Activated CD4-positive, alpha-beta T cell treated with anti-CD3 and anti-CD28 coated beads, Interleukin-2, amount 50 U/mL, for 16 hours (primary cell): ENCODE measurements at regions not wholly inside any gene's neighbourhood (a gene's known extent, or its start where the extent isn't known, plus 50 kb on each side); places are given as distances from the start of the nearest gene placed in this dataset.
A peak's percentile ranks its signal among the peaks of the same experiment; 100 is the strongest.
"Not testable (repeated sequence)": the region's sequence is repeated elsewhere in the genome, so short reads cannot be mapped to it uniquely, and the experiment has no call there.

Experiments
- DNase-seq: peaks from one replicate; pipeline ENCODE4 v3.0.0-alpha.2; 2020

DNA sequence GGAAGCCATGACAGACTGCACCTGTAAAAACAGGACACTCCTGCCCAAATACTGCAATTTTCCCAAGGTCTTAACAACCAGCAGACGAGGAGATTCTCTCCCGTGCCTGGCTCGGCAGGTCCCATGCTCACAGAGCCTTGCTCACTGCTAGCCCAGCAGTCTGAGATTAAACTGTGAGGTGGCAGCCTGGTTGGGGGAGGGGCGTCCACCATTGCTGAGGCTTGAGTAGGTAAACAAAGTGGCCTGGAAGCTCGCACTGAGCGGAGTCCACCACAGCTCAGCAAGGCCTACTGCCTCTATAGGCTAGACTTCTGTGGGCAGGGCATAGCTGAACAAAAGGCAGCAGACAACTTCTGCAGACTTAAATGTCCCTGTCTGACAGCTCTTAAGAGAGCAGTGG lies 80.3 kb downstream of the ANXA5 start:
- not testable (repeated sequence) for DNase-seq

GRCh38 chr4:121614101-121614500 lies 82.7 kb downstream of the ANXA5 start:
- no peak for DNase-seq

GRCh38 chr4:121599049-121599448 lies 97.7 kb downstream of the ANXA5 start:
- no peak for DNase-seq

- DNase-seq: peak; percentile 45
These were observed 99.3 kb downstream of the ANXA5 start for GRCh38 chr4:121597346-121597934.

DNA sequence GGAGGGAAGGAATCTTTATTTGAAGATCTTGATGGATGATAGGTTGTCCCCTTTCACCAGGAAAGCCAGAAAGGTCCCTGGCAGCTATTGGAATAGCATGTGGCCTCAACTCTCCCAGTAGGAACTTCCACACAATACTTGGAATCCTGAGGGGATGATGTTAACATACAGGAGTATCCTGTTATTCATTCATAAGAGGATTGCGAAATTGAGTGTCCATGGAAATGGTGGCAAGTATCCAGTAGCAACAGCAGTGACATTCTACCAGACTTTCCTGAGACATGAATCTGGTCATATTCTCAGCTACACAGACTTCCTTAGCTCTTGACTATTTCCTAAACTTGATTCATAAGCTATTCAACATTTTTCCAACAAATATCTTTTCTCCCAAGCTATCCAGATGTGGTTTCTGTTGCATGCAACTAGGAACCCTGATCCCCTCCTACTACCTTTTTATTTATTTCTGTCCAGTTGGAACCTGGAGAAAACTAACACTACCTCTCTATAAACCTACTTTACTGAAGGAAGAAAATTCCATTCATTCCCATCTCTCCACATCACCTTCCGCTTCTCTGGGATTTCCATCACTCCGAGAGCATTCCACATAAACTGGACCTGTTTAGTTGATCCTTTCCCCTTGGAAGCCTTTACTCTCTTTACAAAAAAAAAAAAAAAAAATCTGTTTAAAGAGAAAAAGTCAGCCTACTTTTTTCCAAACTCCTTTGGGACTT lies 101.8 kb downstream of the ANXA5 start:
- DNase-seq: no peak

GRCh38 chr4:121593760-121594159 lies 103.0 kb downstream of the ANXA5 start:
- DNase-seq: no peak

DNA sequence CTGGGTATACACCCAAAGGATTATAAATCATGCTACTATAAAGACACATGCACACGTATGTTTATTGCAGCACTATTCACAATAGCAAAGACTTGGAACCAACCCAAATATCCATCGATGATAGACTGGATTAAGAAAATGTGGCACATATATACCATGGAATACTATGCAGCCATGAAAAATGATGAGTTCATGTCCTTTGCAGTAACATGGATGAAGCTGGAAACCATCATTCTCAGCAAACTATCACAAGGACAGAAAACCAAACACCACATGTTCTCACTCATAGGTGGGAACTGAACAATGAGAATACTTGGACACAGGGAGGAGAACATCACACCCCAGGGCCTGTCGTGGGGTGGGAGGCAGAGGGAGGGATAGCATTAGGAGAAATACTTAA lies 104.5 kb downstream of the ANXA5 start:
- DNase-seq: not testable (repeated sequence)

DNA sequence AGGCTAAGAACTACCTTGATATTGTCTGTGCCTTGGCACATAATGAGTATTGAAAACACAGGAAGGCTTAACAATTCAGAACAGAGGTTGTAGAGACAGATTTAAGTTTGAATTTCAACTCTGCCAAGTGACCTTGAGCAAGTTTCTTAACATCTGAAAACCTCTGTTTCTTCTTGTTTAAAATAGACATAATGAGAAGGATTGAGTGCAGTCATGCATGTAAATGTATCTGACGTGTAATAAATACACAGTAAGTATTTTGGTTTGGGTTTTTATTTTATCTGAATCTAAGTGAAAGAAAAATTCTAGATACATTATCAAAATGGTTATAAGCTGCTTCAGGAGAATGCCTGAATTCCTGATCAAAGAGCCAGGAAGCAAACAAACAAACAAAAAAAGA lies 111.9 kb downstream of the ANXA5 start:
- no peak for DNase-seq

DNA sequence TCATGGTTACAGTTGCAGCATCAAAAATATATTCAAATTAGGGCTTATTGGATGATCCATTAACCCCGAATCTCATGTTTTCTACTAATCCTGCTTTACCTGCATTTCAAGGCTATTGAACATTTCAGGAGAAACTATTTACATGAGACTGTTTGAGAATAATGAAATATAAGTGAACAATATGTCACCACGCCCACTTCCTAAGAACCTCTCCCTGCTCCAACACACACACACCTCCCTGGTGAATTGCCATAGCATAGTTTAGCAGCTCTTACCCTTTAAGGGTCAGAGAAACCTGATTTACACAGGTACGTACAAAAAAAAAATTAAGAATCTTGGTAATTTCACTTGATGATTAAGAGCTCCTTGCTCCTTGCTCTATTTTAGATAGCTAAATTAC lies 113.4 kb downstream of the ANXA5 start:
- no peak for DNase-seq

DNA sequence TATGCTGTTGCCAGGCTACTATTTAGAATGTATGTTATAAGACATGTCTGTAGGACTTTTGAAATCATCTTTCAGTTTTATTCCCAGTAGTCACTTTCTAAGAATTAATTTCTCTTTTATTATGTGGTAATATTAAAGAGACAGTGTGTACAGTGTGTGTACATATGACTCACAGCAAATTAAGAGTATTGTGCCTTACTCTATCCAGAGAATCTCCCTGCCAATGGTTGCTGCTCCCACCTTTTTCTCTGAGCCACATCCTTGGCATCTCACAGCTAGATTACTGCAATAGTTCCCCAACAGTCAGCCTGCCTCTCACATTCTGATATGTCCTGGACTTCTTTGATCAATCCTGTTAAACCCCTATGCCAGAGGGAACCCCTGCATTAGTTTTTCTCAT lies 114.5 kb downstream of the ANXA5 start:
- DNase-seq: no peak

DNA sequence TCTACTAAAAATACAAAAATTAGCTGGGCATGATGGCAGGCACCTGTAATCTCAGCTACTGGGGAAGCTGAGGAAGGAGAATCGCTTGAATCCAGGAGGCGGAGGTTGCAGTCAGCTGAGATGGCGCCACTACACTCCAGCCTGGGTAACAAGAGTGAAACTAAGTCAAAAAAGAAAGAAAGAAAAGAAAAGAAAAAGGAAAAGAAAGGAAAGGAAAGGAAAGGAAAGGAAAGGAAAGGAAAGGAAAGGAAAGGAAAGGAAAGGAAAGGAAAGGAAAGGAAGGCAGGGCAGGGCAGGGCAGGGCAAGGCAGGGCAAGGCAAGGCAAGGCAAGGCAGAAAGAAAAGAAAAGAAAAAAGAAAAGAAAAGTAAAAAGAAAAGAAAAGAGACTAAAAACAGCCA lies 121.4 kb downstream of the ANXA5 start:
- DNase-seq: not testable (repeated sequence)

DNA sequence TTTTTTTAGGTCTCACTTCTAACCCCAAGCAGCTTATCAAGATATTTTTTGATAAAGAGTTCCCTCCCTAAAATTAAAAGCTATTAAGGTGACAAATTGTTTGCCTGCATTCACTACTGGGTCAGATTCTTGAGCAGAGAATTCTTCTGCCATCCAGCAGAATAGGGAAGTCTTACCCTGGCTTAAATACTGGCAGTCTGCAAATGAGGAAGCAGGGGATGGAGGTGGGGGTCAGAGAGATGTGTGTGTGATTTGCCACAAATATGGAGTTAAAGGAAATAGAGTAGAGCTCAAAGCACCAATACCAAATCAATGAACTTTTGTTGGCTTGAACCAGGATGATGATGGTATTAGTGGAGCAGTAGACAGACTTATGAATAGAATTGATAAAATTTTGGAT lies 122.2 kb downstream of the ANXA5 start:
- DNase-seq: no peak

GRCh38 chr4:121567748-121568147 lies 129.0 kb downstream of the ANXA5 start:
- DNase-seq: no peak

DNA sequence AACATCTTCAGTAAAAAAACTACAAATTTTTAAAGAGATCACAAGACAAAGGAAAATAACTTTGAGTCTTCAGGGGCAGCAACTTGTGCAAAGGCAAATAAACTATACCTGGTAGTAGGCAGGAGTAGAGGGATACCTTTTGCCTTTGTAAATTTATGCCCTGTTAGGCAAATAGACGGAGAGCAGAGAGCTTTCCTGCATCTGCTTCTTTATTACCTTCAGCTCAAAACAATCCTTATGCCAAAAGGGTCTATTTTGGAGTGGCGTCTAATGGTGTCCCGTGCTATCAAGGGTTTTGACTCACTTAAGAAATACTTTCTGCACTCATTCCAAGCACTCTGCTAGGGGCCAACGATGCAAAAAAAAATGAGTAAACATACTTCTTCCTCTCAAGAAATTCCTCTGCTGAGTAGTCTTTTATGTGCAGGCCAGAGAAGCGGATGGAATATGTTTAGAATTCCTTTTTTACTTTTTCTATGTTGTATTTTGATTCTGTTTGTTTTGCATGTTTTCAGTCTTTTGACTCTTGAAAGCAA lies 131.9 kb downstream of the ANXA5 start:
- no peak for DNase-seq

DNA sequence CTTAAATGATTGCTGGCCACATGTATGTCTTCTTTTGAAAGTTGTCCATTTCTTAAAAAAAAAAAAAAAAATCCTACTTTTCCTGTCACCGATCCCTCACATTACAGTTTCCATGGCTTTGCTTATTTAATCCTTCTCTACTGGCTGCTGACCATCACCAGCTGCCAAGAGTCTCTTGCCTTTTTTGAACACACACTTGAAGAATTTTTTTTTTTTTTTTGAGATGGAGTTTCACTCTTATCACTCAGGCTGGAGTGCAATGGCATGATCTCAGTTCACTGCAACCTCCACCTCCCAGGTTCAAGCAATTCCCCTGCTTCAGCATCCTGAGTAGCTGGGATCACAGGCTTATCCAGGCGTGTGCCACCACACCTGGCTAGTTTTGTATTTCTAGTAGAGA lies 134.0 kb downstream of the ANXA5 start:
- no peak for DNase-seq

- DNase-seq: no peak
These were observed 141.3 kb downstream of the ANXA5 start for GRCh38 chr4:121555315-121556107.

DNA sequence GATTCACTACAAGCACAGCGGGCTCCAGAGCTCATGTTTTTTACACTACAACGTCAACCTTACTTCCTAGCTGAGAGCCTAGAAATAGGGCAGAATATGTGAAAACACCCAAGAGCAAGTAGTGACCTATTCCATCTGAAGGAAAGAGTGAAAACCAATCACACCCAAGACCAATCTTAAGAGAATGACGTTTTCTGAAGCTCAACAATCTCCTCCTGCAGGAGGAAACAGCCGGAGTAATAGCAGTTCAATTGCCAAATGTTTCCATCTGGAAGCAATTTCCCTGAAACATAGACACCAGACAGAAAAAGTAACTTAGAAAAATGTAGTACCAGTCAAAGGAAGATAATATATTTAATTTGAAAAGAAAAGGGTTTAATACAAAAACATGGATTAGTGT lies 142.4 kb downstream of the ANXA5 start:
- no peak for DNase-seq

- no peak for DNase-seq
These were observed 144.9 kb downstream of the ANXA5 start for GRCh38 chr4:121551881-121552280.

DNA sequence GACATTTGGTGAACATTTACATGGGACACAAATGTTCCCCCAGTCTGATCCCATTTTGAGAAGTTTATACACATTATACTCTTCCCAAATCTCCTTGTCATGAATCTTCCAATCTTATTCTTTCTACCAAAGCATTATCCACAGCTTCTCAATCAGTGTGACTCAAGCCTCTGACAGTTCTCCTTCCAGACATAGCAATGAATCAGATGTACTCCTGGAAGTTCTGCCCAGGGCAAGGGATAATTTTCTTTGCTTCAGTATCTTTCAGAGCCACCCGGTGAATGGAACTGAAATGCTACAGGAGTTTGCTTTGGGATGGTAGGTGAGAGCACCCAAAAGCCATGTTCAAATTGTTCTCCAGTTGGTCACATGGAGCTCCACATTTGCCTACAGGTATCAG lies 145.5 kb downstream of the ANXA5 start:
- no peak for DNase-seq

GRCh38 chr4:121541696-121542095 lies 155.1 kb downstream of the ANXA5 start:
- DNase-seq: no peak

GRCh38 chr4:121535351-121535750 lies 154.5 kb upstream of the QRFPR start:
- no peak for DNase-seq

DNA sequence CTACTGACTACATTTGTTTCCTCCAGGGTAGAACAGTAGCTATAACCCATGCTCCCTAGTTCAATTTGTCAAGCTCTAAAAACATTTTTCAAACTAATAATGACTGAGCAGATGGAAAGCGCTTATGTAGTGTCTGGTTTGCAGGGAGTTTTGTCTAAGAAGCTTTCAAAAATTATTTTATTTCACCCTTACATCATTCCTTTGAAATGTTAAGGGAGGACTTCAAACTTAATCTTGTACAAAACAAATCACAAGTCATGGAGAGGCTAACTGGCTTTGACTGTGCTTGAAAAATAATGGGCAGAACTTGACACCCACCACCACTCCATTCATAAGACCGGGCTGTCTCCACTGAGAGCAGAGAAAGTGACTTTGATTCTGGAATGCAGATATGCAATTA lies 153.4 kb upstream of the QRFPR start:
- DNase-seq: no peak

DNA sequence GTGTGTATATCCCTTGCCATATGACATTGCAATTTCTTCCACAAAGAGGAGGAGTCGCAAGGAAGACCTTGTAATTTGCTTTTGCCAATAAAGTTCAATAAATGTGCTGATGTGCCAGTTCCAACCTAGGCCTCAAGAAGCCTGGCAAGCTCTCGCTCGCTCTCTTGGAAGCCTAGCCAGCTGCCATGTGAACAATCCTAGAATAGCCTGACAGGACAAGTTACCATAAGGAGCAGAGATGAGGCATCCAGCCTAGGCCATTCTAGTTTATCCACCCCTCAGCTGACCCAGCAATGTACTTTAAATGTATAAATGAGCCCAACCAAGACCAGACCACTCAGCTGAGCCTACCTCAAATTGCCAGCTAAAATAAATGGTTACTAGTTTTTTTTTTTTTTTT lies 145.7 kb upstream of the QRFPR start:
- no peak for DNase-seq
